Astrocyte of the cerebellum (primary cell): ENCODE measurements at regions not wholly inside any gene's neighbourhood (a gene's known extent, or its start where the extent isn't known, plus 50 kb on each side); places are given as distances from the start of the nearest gene placed in this dataset.

Experiments used
- DNase-seq: peaks from one replicate; pipeline ENCODE4 v3.0.0-alpha.2; 2011; ENCODE audit warnings: low read depth
- H3K4me3 ChIP-seq: 2 replicates; pipeline ENCODE4 v1.5.1; 2011; ENCODE audit warnings: mild to moderate bottlenecking, low read depth, low read length, moderate library complexity
- CTCF ChIP-seq: IDR thresholded peaks from 2 replicates; pipeline ENCODE4 v1.5.1; 2012; ENCODE audit warnings: low read length, low read depth, moderate library complexity, mild to moderate bottlenecking; ENCODE audit errors: missing control alignments
- in situ Hi-C: cut with HindIII; loops from 2 replicates; pipeline ENCODE4 v1.10.0; 2017; ENCODE audit warnings: low sequenced_read_pairs

GRCh38 chr10:125489731-125490130 is 193.2 kb downstream of the TEX36 start:
- no peak for DNase-seq
- H3K4me3 ChIP-seq, result no peak overlapping the region
- TF ChIP-seq CTCF, result no peak
- in situ Hi-C loops, result no loop called here

GRCh38 chr10:125485665-125486064 is 197.3 kb downstream of the TEX36 start:
- in situ Hi-C loops, result no loop called here
- no peak overlapping the region for H3K4me3 ChIP-seq
- no peak for TF ChIP-seq CTCF
- DNase-seq, result no peak

- no peak for DNase-seq
- H3K4me3 ChIP-seq, result no peak overlapping the region
- no peak for TF ChIP-seq CTCF
- in situ Hi-C loops, result no loop called here
These were observed 198.8 kb downstream of the TEX36 start for GRCh38 chr10:125484035-125484732.

- no peak for TF ChIP-seq CTCF
- in situ Hi-C loops, result no loop called here
- H3K4me3 ChIP-seq, result no peak overlapping the region
- no peak for DNase-seq
These were observed 200.3 kb downstream of the TEX36 start for GRCh38 chr10:125482637-125483036.

GRCh38 chr10:125482108-125482507 is 200.9 kb downstream of the TEX36 start:
- no peak for DNase-seq
- H3K4me3 ChIP-seq, result no peak overlapping the region
- in situ Hi-C loops, result no loop called here
- no peak for TF ChIP-seq CTCF

- TF ChIP-seq CTCF, result no peak
- no peak overlapping the region for H3K4me3 ChIP-seq
- in situ Hi-C loops, result no loop called here
- DNase-seq, result peak; percentile 11
These were observed 203.9 kb downstream of the TEX36 start for GRCh38 chr10:125479059-125479458.

- no peak for TF ChIP-seq CTCF
- in situ Hi-C loops, result no loop called here
- DNase-seq, result no peak
- no peak overlapping the region for H3K4me3 ChIP-seq
These were observed 207.1 kb downstream of the TEX36 start for GRCh38 chr10:125475815-125476214.
